NB4 (cell line): ENCODE measurements at regions not wholly inside any gene's neighbourhood (a gene's known extent, or its start where the extent isn't known, plus 50 kb on each side); places are given as distances from the start of the nearest gene placed in this dataset.

ENCODE experiments used
- CTCF ChIP-seq: IDR thresholded peaks from one replicate; pipeline ENCODE4 v1.5.1; 2012; ENCODE audit warnings: low read depth, low read length
- MAX ChIP-seq: IDR thresholded peaks from 2 replicates; pipeline ENCODE4 v1.6.1; 2011; ENCODE audit warnings: low read depth, low read length
- MYC ChIP-seq: IDR thresholded peaks from 2 replicates; pipeline ENCODE4 v1.6.1; 2011; ENCODE audit warnings: low read depth, low read length

GRCh38 chr6:122009000-122009350 is 390.5 kb upstream of the HSF2 start:
- TF ChIP-seq CTCF (no peak), MYC (no peak), MAX (no peak)
